Kidney (tissue), 13 donors: ENCODE measurements at regions not wholly inside any gene's neighbourhood (a gene's known extent, or its start where the extent isn't known, plus 50 kb on each side); places are given as distances from the start of the nearest gene placed in this dataset.

Experiments
- DNase-seq, 5 donors: peaks; one replicate each; pipeline ENCODE4 v3.0.0-alpha.2; 2013 to 2020
- FAIRE-seq: peaks from 2 replicates; lab custom pipeline; 2012; peaks lifted over from hg19 to GRCh38; lab: Jason Lieb, UNC
- H3K27ac ChIP-seq, 2 donors: one replicate each; pipeline ENCODE4 v1.7.0; 2013; ENCODE audit warnings: low read depth in 2 of 2, low read length in 2 of 2, inconsistent platforms in 1 of 2
- H3K27me3 ChIP-seq: one replicate; pipeline ENCODE4 v1.7.1; 2013; ENCODE audit warnings: low read length, inconsistent platforms; ENCODE audit not compliant: control insufficient read depth, insufficient read depth
- H3K36me3 ChIP-seq, 3 donors: one replicate each; pipeline versions ENCODE4 v1.7.0 to v1.7.1; 2013; ENCODE audit warnings: low read length in 3 of 3, control low read depth in 1 of 3, inconsistent platforms in 1 of 3; ENCODE audit not compliant: insufficient read depth in 3 of 3, control insufficient read depth in 2 of 3
- H3K4me1 ChIP-seq, 3 donors: one replicate each; pipeline versions ENCODE4 v1.7.0 to v1.7.1; 2013; ENCODE audit warnings: low read length in 3 of 3, inconsistent platforms in 1 of 3, low read depth in 1 of 3; ENCODE audit not compliant: control insufficient read depth in 2 of 3, insufficient read depth in 2 of 3
- H3K4me3 ChIP-seq, 3 donors: one replicate each; pipeline versions ENCODE4 v1.7.0 to v1.8.1; 2013; ENCODE audit warnings: low read length in 3 of 3, control low read depth in 1 of 3, inconsistent platforms in 1 of 3
- H3K9ac ChIP-seq, 3 donors: one replicate each; pipeline versions ENCODE4 v1.7.0 to v1.7.1; 2013; ENCODE audit warnings: low read length in 3 of 3, control low read depth in 1 of 3, inconsistent platforms in 1 of 3
- H3K9me3 ChIP-seq, 3 donors: one replicate each; pipeline versions ENCODE4 v1.7.0 to v1.7.1; 2013; ENCODE audit warnings: low read length in 3 of 3, control low read depth in 1 of 3, inconsistent platforms in 1 of 3; ENCODE audit not compliant: control insufficient read depth in 2 of 3, insufficient read depth in 1 of 3
- CTCF ChIP-seq: IDR thresholded peaks from 3 replicates; pipeline ENCODE4 v1.5.1; 2012; ENCODE audit warnings: mild to moderate bottlenecking, moderate library complexity, borderline replicate concordance; ENCODE audit not compliant: insufficient read depth; ENCODE audit errors: extremely low read depth
- intact Hi-C: fragments of 100-400 bp; cut with DNase I; formaldehyde crosslinking; loops from one replicate; pipeline ENCODE4 v1.11.1; 2022
- donor health status: control.
- donor health status: control.
- donor health status: control.
- donor health status: control.
- donor health status: control.
- donor health status: DM: yes; HTN: yes; CAD: no.
- donor health status: Normal renal cell carcinoma (clear cell type).

GRCh38 chr3:35322070-35322469 lies 317.3 kb upstream of the ARPP21 start:
- H3K27me3 ChIP-seq, result no peaks in the 10 kb centered on the region
- H3K27ac ChIP-seq, result no peak overlapping the region
- H3K9ac ChIP-seq, result no peak overlapping the region
- H3K4me1 ChIP-seq, result no peaks in the 10 kb centered on the region
- intact Hi-C loops, result no loop called here
- DNase-seq, result no peak
- TF ChIP-seq CTCF, result no peak
- no peak overlapping the region for H3K4me3 ChIP-seq
- no peaks in the 10 kb centered on the region for H3K9me3 ChIP-seq
- no peak for FAIRE-seq
- H3K36me3 ChIP-seq, result no peaks in the 10 kb centered on the region

GRCh38 chr3:35335703-35336102 lies 303.6 kb upstream of the ARPP21 start:
- no peaks in the 10 kb centered on the region for H3K27me3 ChIP-seq

GRCh38 chr3:35336601-35337000 lies 302.7 kb upstream of the ARPP21 start:
- Histone ChIP-seq H3K27ac (no peak overlapping the region), H3K9ac (no peak overlapping the region)
- no peak for FAIRE-seq

More at GRCh38 chr3:35335703-35336102, 303.6 kb upstream of the ARPP21 start:
- no peaks in the 10 kb centered on the region for H3K36me3 ChIP-seq
- no peak overlapping the region for H3K9ac ChIP-seq
- intact Hi-C loops, result no loop called here
- FAIRE-seq (no peak), DNase-seq (no peak)
- no peaks in the 10 kb centered on the region for H3K9me3 ChIP-seq
- H3K27ac ChIP-seq, result no peak overlapping the region
- H3K4me3 ChIP-seq, result no peak overlapping the region
- no peaks in the 10 kb centered on the region for H3K4me1 ChIP-seq
- TF ChIP-seq CTCF, result no peak

More at GRCh38 chr3:35336601-35337000, 302.7 kb upstream of the ARPP21 start:
- H3K9me3 ChIP-seq, result no peaks in the 10 kb centered on the region
- H3K27me3 ChIP-seq, result no peaks in the 10 kb centered on the region
- intact Hi-C loops, result no loop called here
- H3K4me3 ChIP-seq, result no peak overlapping the region
- no peak for DNase-seq
- TF ChIP-seq CTCF, result no peak
- no peaks in the 10 kb centered on the region for H3K36me3 ChIP-seq
- no peaks in the 10 kb centered on the region for H3K4me1 ChIP-seq
